GM23338 (cell line): ENCODE measurements at regions not wholly inside any gene's neighbourhood (a gene's known extent, or its start where the extent isn't known, plus 50 kb on each side); places are given as distances from the start of the nearest gene placed in this dataset.

Experiments
- ATAC-seq: fragments of 200-7000 bp; cut with Tn5 transposase; 3 replicates; pipeline ENCODE4 v1.9.1; 2020
- DNase-seq: peaks from one replicate; pipeline ENCODE4 v3.0.0-alpha.2; 2015; ENCODE audit warnings: low spot score
- H2AFZ ChIP-seq: fragments of 200-600 bp; sonication (generic); 2 replicates; pipeline ENCODE4 v1.8.0; 2016; ENCODE audit warnings: antibody characterized with exemption, mild to moderate bottlenecking, moderate library complexity
- H3F3A ChIP-seq: fragments of 200-600 bp; sonication (generic); replicated peaks from 2 replicates; pipeline ENCODE4 v1.8.0; 2017; ENCODE audit warnings: antibody characterized with exemption, mixed run types, low read depth
- H3K27ac ChIP-seq: fragments of 200-600 bp; sonication (generic); 2 replicates; pipeline ENCODE4 v1.6.1; 2016; ENCODE audit warnings: low read depth
- H3K27me3 ChIP-seq: fragments of 200-600 bp; sonication (generic); 2 replicates; pipeline ENCODE4 v1.8.0; 2016; ENCODE audit warnings: mild to moderate bottlenecking, mixed run types, moderate library complexity; ENCODE audit not compliant: insufficient read depth
- H3K36me3 ChIP-seq: fragments of 200-600 bp; sonication (generic); 2 replicates; pipeline ENCODE4 v1.8.0; 2016; ENCODE audit warnings: mild to moderate bottlenecking; ENCODE audit not compliant: insufficient read depth
- H3K4me1 ChIP-seq: fragments of 200-600 bp; sonication (generic); 2 replicates; pipeline ENCODE4 v1.8.0; 2016; ENCODE audit warnings: mild to moderate bottlenecking, moderate library complexity; ENCODE audit not compliant: insufficient read depth
- H3K4me2 ChIP-seq: fragments of 200-600 bp; sonication (generic); 2 replicates; pipeline ENCODE4 v1.7.1; 2017; ENCODE audit warnings: mixed run types
- H3K4me3 ChIP-seq: fragments of 200-600 bp; sonication (generic); 2 replicates; pipeline ENCODE4 v1.6.1; 2016; ENCODE audit warnings: mixed run types
- H3K79me2 ChIP-seq: fragments of 200-600 bp; sonication (generic); replicated peaks from 2 replicates; pipeline ENCODE4 v1.8.0; 2017; ENCODE audit warnings: mild to moderate bottlenecking; ENCODE audit not compliant: insufficient read depth
- H3K9me2 ChIP-seq: fragments of 200-600 bp; sonication (generic); 2 replicates; pipeline ENCODE4 v1.8.0; 2017; ENCODE audit not compliant: insufficient read depth
- H4K20me1 ChIP-seq: fragments of 200-600 bp; sonication (generic); replicated peaks from 2 replicates; pipeline ENCODE4 v1.8.0; 2017; ENCODE audit warnings: mild to moderate bottlenecking; ENCODE audit not compliant: insufficient read depth
- H3K27ac Mint-ChIP-seq: 2 replicates; pipeline ENCODE4 v1.8.0; 2020; ENCODE audit warnings: inconsistent platforms, mild to moderate bottlenecking, moderate library complexity, mixed read lengths
- H3K27me3 Mint-ChIP-seq: 3 replicates; pipeline ENCODE4 v1.8.0; 2022; ENCODE audit warnings: low read depth, mild to moderate bottlenecking, moderate library complexity, mixed read lengths, inconsistent platforms; ENCODE audit not compliant: insufficient read depth, poor library complexity
- H3K36me3 Mint-ChIP-seq: 3 replicates; pipeline ENCODE4 v1.8.0; 2021; ENCODE audit warnings: low read depth, mild to moderate bottlenecking, inconsistent platforms, moderate library complexity, mixed read lengths
- H3K4me1 Mint-ChIP-seq: 3 replicates; pipeline ENCODE4 v1.8.0; 2020; ENCODE audit warnings: mild to moderate bottlenecking, inconsistent platforms, mixed read lengths
- H3K4me3 Mint-ChIP-seq: 3 replicates; pipeline ENCODE4 v1.8.0; 2021; ENCODE audit warnings: moderate library complexity, mild to moderate bottlenecking, inconsistent platforms, mixed read lengths
- H3K9me3 Mint-ChIP-seq: 3 replicates; pipeline ENCODE4 v1.8.0; 2020; ENCODE audit warnings: moderate library complexity, mild to moderate bottlenecking, inconsistent platforms, mixed read lengths
- CREB1 ChIP-seq: fragments of 250-450 bp; sonication (Bioruptor Pico); IDR thresholded peaks from 2 replicates; pipeline ENCODE4 v1.5.0; 2020; ENCODE audit warnings: low read depth, mild to moderate bottlenecking, moderate library complexity
- CTCF ChIP-seq, 2 experiments: fragments of 200-600 bp in 1 of 2; sonication (generic) in 1 of 2; conservative IDR thresholded peaks; 2 replicates each; pipeline versions ENCODE4 v1.5.1 to v1.6.1; 2016 to 2017; ENCODE audit warnings: antibody characterized with exemption in 2 of 2, low read depth in 2 of 2, mild to moderate bottlenecking in 2 of 2, moderate library complexity in 1 of 2
- ETS1 ChIP-seq: IDR thresholded peaks from 2 replicates; pipeline ENCODE4 v1.6.1; 2016; ENCODE audit warnings: antibody characterized with exemption
- EZH2 ChIP-seq: fragments of 200-600 bp; sonication (generic); IDR thresholded peaks from one replicate; pipeline ENCODE4 v1.8.0; 2017; ENCODE audit warnings: antibody characterized with exemption, mild to moderate bottlenecking, low read depth; ENCODE audit not compliant: unreplicated experiment
- EZH2phosphoT487 ChIP-seq: fragments of 200-600 bp; sonication (generic); IDR thresholded peaks from one replicate; pipeline ENCODE4 v1.8.1; 2018; ENCODE audit warnings: antibody characterized with exemption; ENCODE audit not compliant: unreplicated experiment
- JUNB ChIP-seq: IDR thresholded peaks from one replicate; pipeline ENCODE4 v1.6.1; 2016; ENCODE audit warnings: antibody characterized with exemption; ENCODE audit not compliant: unreplicated experiment
- NANOG ChIP-seq: IDR thresholded peaks from 2 replicates; pipeline ENCODE4 v1.6.1; 2016; ENCODE audit warnings: antibody characterized with exemption, borderline replicate concordance
- POLR2AphosphoS5 ChIP-seq: IDR thresholded peaks from 2 replicates; pipeline ENCODE4 v1.6.1; 2016; ENCODE audit warnings: antibody characterized with exemption, low read depth
- REST ChIP-seq: IDR thresholded peaks from one replicate; pipeline ENCODE4 v1.6.1; 2018; ENCODE audit warnings: antibody characterized with exemption; ENCODE audit not compliant: unreplicated experiment
- STAT1 ChIP-seq: IDR thresholded peaks from one replicate; pipeline ENCODE4 v1.6.1; 2016; ENCODE audit warnings: antibody characterized with exemption; ENCODE audit not compliant: unreplicated experiment
- ZNF331 ChIP-seq: fragments of 250-450 bp; sonication (Bioruptor Pico); IDR thresholded peaks from 2 replicates; pipeline ENCODE4 v1.5.0; 2020; ENCODE audit warnings: low read depth, mild to moderate bottlenecking, moderate library complexity
- TF ChIP-seq, protein P1 (sequence below): fragments of 250-450 bp; sonication (Bioruptor Pico); IDR thresholded peaks from 2 replicates; pipeline ENCODE4 v1.5.0; 2020; ENCODE audit warnings: mild to moderate bottlenecking, moderate library complexity

- no peak for TF ChIP-seq NANOG
Measured at GRCh38 chr2:12352889-12353288, 363.8 kb upstream of the TRIB2 start (continued).

GRCh38 chr2:12361506-12361905, 355.2 kb upstream of the TRIB2 start:
- no peak overlapping the region for H2AFZ ChIP-seq
- H3K27ac Mint-ChIP-seq, result no peak overlapping the region
- H3K27me3 ChIP-seq, result no peaks in the 10 kb centered on the region
- H3K4me2 ChIP-seq, result no peak overlapping the region
- H3K36me3 Mint-ChIP-seq, result no peaks in the 10 kb centered on the region
- no peaks in the 10 kb centered on the region for H3F3A ChIP-seq
- no peaks in the 10 kb centered on the region for H3K79me2 ChIP-seq
- no peak overlapping the region for H3K4me3 Mint-ChIP-seq
- no peak for DNase-seq
- peaks cover 2% of the 10 kb centered on the region for H3K27me3 Mint-ChIP-seq
- peaks cover 4% of the 10 kb centered on the region; the same call in 1 of the 3 replicates for H3K9me3 Mint-ChIP-seq
- no peaks in the 10 kb centered on the region for H3K9me2 ChIP-seq
- TF ChIP-seq EZH2 (no peak), ZNF331 (CRISPR knock-in tag) (no peak), POLR2AphosphoS5 (no peak), CREB1 (CRISPR knock-in tag) (no peak), STAT1 (no peak), NANOG (no peak), EZH2phosphoT487 (no peak), JUNB (no peak), ETS1 (no peak), CTCF (conservative IDR thresholded peaks at IDR 0.05; ENCODE audit: low read depth in 2 of 2) (no peak), REST (no peak)
- TF ChIP-seq, protein P1, sequence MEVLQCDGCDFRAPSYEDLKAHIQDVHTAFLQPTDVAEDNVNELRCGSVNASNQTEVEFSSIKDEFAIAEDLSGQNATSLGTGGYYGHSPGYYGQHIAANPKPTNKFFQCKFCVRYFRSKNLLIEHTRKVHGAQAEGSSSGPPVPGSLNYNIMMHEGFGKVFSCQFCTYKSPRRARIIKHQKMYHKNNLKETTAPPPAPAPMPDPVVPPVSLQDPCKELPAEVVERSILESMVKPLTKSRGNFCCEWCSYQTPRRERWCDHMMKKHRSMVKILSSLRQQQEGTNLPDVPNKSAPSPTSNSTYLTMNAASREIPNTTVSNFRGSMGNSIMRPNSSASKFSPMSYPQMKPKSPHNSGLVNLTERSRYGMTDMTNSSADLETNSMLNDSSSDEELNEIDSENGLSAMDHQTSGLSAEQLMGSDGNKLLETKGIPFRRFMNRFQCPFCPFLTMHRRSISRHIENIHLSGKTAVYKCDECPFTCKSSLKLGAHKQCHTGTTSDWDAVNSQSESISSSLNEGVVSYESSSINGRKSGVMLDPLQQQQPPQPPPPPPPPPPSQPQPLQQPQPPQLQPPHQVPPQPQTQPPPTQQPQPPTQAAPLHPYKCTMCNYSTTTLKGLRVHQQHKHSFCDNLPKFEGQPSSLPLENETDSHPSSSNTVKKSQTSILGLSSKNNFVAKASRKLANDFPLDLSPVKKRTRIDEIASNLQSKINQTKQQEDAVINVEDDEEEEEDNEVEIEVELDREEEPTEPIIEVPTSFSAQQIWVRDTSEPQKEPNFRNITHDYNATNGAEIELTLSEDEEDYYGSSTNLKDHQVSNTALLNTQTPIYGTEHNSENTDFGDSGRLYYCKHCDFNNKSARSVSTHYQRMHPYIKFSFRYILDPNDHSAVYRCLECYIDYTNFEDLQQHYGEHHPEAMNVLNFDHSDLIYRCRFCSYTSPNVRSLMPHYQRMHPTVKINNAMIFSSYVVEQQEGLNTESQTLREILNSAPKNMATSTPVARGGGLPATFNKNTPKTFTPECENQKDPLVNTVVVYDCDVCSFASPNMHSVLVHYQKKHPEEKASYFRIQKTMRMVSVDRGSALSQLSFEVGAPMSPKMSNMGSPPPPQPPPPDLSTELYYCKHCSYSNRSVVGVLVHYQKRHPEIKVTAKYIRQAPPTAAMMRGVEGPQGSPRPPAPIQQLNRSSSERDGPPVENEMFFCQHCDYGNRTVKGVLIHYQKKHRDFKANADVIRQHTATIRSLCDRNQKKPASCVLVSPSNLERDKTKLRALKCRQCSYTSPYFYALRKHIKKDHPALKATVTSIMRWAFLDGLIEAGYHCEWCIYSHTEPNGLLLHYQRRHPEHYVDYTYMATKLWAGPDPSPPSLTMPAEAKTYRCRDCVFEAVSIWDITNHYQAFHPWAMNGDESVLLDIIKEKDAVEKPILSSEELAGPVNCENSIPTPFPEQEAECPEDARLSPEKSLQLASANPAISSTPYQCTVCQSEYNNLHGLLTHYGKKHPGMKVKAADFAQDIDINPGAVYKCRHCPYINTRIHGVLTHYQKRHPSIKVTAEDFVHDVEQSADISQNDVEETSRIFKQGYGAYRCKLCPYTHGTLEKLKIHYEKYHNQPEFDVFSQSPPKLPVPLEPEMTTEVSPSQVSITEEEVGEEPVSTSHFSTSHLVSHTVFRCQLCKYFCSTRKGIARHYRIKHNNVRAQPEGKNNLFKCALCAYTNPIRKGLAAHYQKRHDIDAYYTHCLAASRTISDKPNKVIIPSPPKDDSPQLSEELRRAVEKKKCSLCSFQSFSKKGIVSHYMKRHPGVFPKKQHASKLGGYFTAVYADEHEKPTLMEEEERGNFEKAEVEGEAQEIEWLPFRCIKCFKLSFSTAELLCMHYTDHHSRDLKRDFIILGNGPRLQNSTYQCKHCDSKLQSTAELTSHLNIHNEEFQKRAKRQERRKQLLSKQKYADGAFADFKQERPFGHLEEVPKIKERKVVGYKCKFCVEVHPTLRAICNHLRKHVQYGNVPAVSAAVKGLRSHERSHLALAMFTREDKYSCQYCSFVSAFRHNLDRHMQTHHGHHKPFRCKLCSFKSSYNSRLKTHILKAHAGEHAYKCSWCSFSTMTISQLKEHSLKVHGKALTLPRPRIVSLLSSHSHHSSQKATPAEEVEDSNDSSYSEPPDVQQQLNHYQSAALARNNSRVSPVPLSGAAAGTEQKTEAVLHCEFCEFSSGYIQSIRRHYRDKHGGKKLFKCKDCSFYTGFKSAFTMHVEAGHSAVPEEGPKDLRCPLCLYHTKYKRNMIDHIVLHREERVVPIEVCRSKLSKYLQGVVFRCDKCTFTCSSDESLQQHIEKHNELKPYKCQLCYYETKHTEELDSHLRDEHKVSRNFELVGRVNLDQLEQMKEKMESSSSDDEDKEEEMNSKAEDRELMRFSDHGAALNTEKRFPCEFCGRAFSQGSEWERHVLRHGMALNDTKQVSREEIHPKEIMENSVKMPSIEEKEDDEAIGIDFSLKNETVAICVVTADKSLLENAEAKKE (CRISPR knock-in tag), result no peak
- H3K4me3 ChIP-seq, result no peak overlapping the region
- no peaks in the 10 kb centered on the region for H4K20me1 ChIP-seq
- no peaks in the 10 kb centered on the region for H3K4me1 Mint-ChIP-seq
- no peak for ATAC-seq
- no peaks in the 10 kb centered on the region for H3K4me1 ChIP-seq
- H3K27ac ChIP-seq, result no peak overlapping the region
- no peaks in the 10 kb centered on the region for H3K36me3 ChIP-seq
